GM12875 (cell line): ENCODE measurements at regions not wholly inside any gene's neighbourhood (a gene's known extent, or its start where the extent isn't known, plus 50 kb on each side); places are given as distances from the start of the nearest gene placed in this dataset.

Experiments
- H3K4me3 ChIP-seq: one replicate; pipeline ENCODE4 v1.5.1; 2011; ENCODE audit warnings: low read depth, low read length, control low read depth
- CTCF ChIP-seq: IDR thresholded peaks from 2 replicates; pipeline ENCODE4 v1.5.1; 2011; ENCODE audit warnings: low read depth, mild to moderate bottlenecking, control low read depth, inconsistent platforms, low read length, moderate library complexity, borderline replicate concordance; ENCODE audit not compliant: insufficient read depth

GRCh38 chr2:149652926-149653325 is 65.4 kb upstream of the MMADHC start:
- no peak overlapping the region for H3K4me3 ChIP-seq
- no peak for TF ChIP-seq CTCF

- TF ChIP-seq CTCF: no peak
Observed at GRCh38 chr2:149652526-149652925, 65.0 kb upstream of the MMADHC start.

GRCh38 chr2:149651229-149651628 is 63.7 kb upstream of the MMADHC start:
- H3K4me3 ChIP-seq: no peak overlapping the region
- no peak for TF ChIP-seq CTCF

More at GRCh38 chr2:149652526-149652925, 65.0 kb upstream of the MMADHC start:
- H3K4me3 ChIP-seq: no peak overlapping the region

GRCh38 chr2:149650006-149650405 is 62.4 kb upstream of the MMADHC start:
- H3K4me3 ChIP-seq: no peak overlapping the region
- no peak for TF ChIP-seq CTCF

- H3K4me3 ChIP-seq: no peak overlapping the region
- TF ChIP-seq CTCF: no peak
Observed at GRCh38 chr2:149648282-149649030, 60.9 kb upstream of the MMADHC start.

GRCh38 chr2:149645391-149645790 is 57.8 kb upstream of the MMADHC start:
- no peak overlapping the region for H3K4me3 ChIP-seq
- TF ChIP-seq CTCF: no peak
